HepG2 (cell line): ENCODE measurements at regions not wholly inside any gene's neighbourhood (a gene's known extent, or its start where the extent isn't known, plus 50 kb on each side); places are given as distances from the start of the nearest gene placed in this dataset.

Experiments
- ATAC-seq: fragments of 200-7000 bp; cut with Tn5 transposase; 3 replicates; pipeline ENCODE4 v1.9.1; 2020; ENCODE audit warnings: mild to moderate bottlenecking, moderate library complexity
- BruUV-seq: library from RNA; stranded (reverse); fragments of 400-500 nt; replicated peaks from 2 replicates; lab custom pipeline; 2021; lab: Mats Ljungman, UMichigan
- CTCF ChIA-PET: fragments of 300-600 bp; formaldehyde crosslinking; extraction: SDS; loops from one replicate; lab custom pipeline; 2021; ENCODE audit warnings: low total read pairs, inconsistent platforms, low intra/inter-chr PET ratio; lab: Yijun Ruan, JAX
- POLR2A ChIA-PET: fragments of 350-600 bp; sonication (Branson Sonifier 250); formaldehyde crosslinking; loops from one replicate; lab custom pipeline; 2020; ENCODE audit warnings: antibody characterized with exemption, inconsistent platforms; lab: Yijun Ruan, JAX
- DNase-seq: peaks from one replicate; pipeline ENCODE4 v3.0.0-alpha.2; 2015; ENCODE audit warnings: low spot score
- FAIRE-seq: peaks from 3 replicates; lab custom pipeline; 2011; peaks lifted over from hg19 to GRCh38; lab: Jason Lieb, UNC
- H2AFZ ChIP-seq: one replicate; pipeline ENCODE4 v1.6.1; 2011; ENCODE audit warnings: low read length, inconsistent platforms
- H3K27ac ChIP-seq: fragments of 300-600 bp; 3 replicates; pipeline ENCODE4 v1.8.0; 2011; ENCODE audit warnings: mixed run types, mild to moderate bottlenecking, mixed read lengths, low read length, inconsistent platforms; ENCODE audit not compliant: insufficient read depth; ENCODE audit errors: extremely low read length
- H3K27me3 ChIP-seq, 2 experiments: fragments of 200-600 bp in 1 of 2; 2 replicates in 1 of 2; 3 replicates in 1 of 2; pipeline versions ENCODE4 v1.6.0 to v1.8.0; 2011; ENCODE audit warnings: low read length in 2 of 2, mild to moderate bottlenecking in 2 of 2, moderate library complexity in 2 of 2, inconsistent platforms in 1 of 2; ENCODE audit not compliant: insufficient read depth in 2 of 2, control insufficient read depth in 1 of 2
- H3K36me3 ChIP-seq, 2 experiments: fragments of 200-600 bp in 1 of 2; replicated peaks in 1 of 2; 2 replicates in 1 of 2; 3 replicates in 1 of 2; pipeline versions ENCODE4 v1.5.1 to v1.8.0; 2011; ENCODE audit warnings: low read length in 2 of 2, inconsistent platforms in 1 of 2; ENCODE audit not compliant: insufficient read depth in 2 of 2, control insufficient read depth in 1 of 2
- H3K4me1 ChIP-seq: 2 replicates; pipeline ENCODE4 v1.5.1; 2012; ENCODE audit warnings: low read length, inconsistent platforms; ENCODE audit not compliant: insufficient read depth
- H3K4me2 ChIP-seq: 2 replicates; pipeline ENCODE4 v1.6.0; 2011; ENCODE audit warnings: low read depth, low read length, inconsistent platforms
- H3K4me3 ChIP-seq, 3 experiments: fragments of 200-600 bp in 1 of 3; sonication (generic), shearing (Covaris generic) in 1 of 3; replicated peaks in 1 of 3; 2 replicates each; pipeline ENCODE4 v1.5.1; 2011 to 2016; ENCODE audit warnings: low read length in 3 of 3, inconsistent platforms in 2 of 3, low read depth in 2 of 3, mild to moderate bottlenecking in 2 of 3, control low read depth in 1 of 3, mixed read lengths in 1 of 3; ENCODE audit not compliant: insufficient read depth in 1 of 3
- H3K79me2 ChIP-seq: one replicate; pipeline ENCODE4 v1.6.1; 2011; ENCODE audit warnings: low read length, inconsistent platforms; ENCODE audit not compliant: insufficient read depth
- H3K9ac ChIP-seq: 2 replicates; pipeline ENCODE4 v1.6.0; 2011; ENCODE audit warnings: mild to moderate bottlenecking, low read depth, low read length, inconsistent platforms; ENCODE audit not compliant: insufficient read depth
- H3K9me3 ChIP-seq: 2 replicates; pipeline ENCODE4 v1.5.1; 2012; ENCODE audit warnings: mild to moderate bottlenecking, low read length
- H4K20me1 ChIP-seq: 2 replicates; pipeline ENCODE4 v1.6.0; 2011; ENCODE audit warnings: inconsistent platforms, mild to moderate bottlenecking, low read length, moderate library complexity; ENCODE audit not compliant: insufficient read depth
- ADNP ChIP-seq: sonication (generic); formaldehyde crosslinking; IDR thresholded peaks from 2 replicates; pipeline ENCODE4 v1.4.0; 2020; ENCODE audit warnings: missing genetic modification reagents
- EED ChIP-seq: sonication (generic); formaldehyde crosslinking; IDR thresholded peaks from 2 replicates; pipeline ENCODE4 v1.5.0; 2020; ENCODE audit warnings: mild to moderate bottlenecking, missing genetic modification reagents
- NKX3-1 ChIP-seq: sonication (generic); formaldehyde crosslinking; IDR thresholded peaks from 2 replicates; pipeline ENCODE4 v1.5.0; 2020; ENCODE audit warnings: missing genetic modification reagents
- RAD21 ChIP-seq: fragments of 450-650 bp; formaldehyde crosslinking; IDR thresholded peaks from 2 replicates; pipeline ENCODE4 v1.5.0; 2020; ENCODE audit warnings: mild to moderate bottlenecking
- REXO4 ChIP-seq: sonication (generic); formaldehyde crosslinking; IDR thresholded peaks from 2 replicates; pipeline ENCODE4 v1.8.0; 2022; ENCODE audit warnings: missing genetic modification reagents, mild to moderate bottlenecking, borderline replicate concordance
- SMC3 ChIP-seq: IDR thresholded peaks from 2 replicates; pipeline ENCODE4 v1.6.1; 2011; ENCODE audit warnings: low read length, improper control_type of control experiment
- SOX6 ChIP-seq, 2 experiments: fragments of 450-650 bp in 1 of 2; sonication (generic) in 1 of 2; formaldehyde crosslinking in 1 of 2; IDR thresholded peaks; 2 replicates each; pipeline versions ENCODE4 v1.4.0 to v1.6.1; 2017 to 2020; ENCODE audit warnings: antibody characterized with exemption in 1 of 2, mild to moderate bottlenecking in 1 of 2, missing genetic modification reagents in 1 of 2
- SP2 ChIP-seq: sonication (generic); formaldehyde crosslinking; IDR thresholded peaks from 2 replicates; pipeline ENCODE4 v1.5.1; 2020; ENCODE audit warnings: mild to moderate bottlenecking, missing genetic modification reagents
- SYNCRIP ChIP-seq: fragments of 200-400 bp; formaldehyde crosslinking; IDR thresholded peaks from 2 replicates; pipeline ENCODE4 v1.6.1; 2018; ENCODE audit warnings: mild to moderate bottlenecking, low read depth, low read length; ENCODE audit not compliant: insufficient read depth
- ZKSCAN8 ChIP-seq: IDR thresholded peaks from 2 replicates; pipeline ENCODE4 v1.6.1; 2016; ENCODE audit warnings: borderline replicate concordance, missing genetic modification reagents, missing compliant biosample characterization
- ZNF234 ChIP-seq: sonication (generic); formaldehyde crosslinking; conservative IDR thresholded peaks from 2 replicates; pipeline ENCODE4 v1.5.1; 2020; ENCODE audit warnings: mild to moderate bottlenecking, missing genetic modification reagents
- ZNF264 ChIP-seq: sonication (generic); formaldehyde crosslinking; IDR thresholded peaks from 2 replicates; pipeline ENCODE4 v1.4.0; 2020; ENCODE audit warnings: missing genetic modification reagents
- ZNF296 ChIP-seq: sonication (generic); formaldehyde crosslinking; conservative IDR thresholded peaks from 2 replicates; pipeline ENCODE4 v1.5.0; 2020; ENCODE audit warnings: mild to moderate bottlenecking, missing genetic modification reagents
- WGBS: methylation state at CpG from one replicate; pipeline ENCODE4 v1.1.6; 2017; ENCODE audit warnings: low lambda C conversion rate; 5-methylcytosine and 5-hydroxymethylcytosine counted together
- in situ Hi-C: cut with HindIII; loops from 2 replicates; pipeline ENCODE4 v1.10.0; 2017; ENCODE audit warnings: low pct_unique_long_range_greater_than_20kb; ENCODE audit not compliant: extremely low pct_ligation_motif_present
- intact Hi-C: fragments of 100-400 bp; cut with micrococcal nuclease; formaldehyde crosslinking; loops from one replicate; pipeline ENCODE4 v1.10.0; 2022; ENCODE audit not compliant: unreplicated experiment
- TF ChIP-seq, protein P1 (sequence below): IDR thresholded peaks from 2 replicates; pipeline ENCODE4 v1.6.1; 2016; ENCODE audit warnings: low read depth
- TF ChIP-seq, protein P2 (sequence below): sonication (generic); formaldehyde crosslinking; IDR thresholded peaks from 2 replicates; pipeline ENCODE4 v1.5.1; 2020; ENCODE audit warnings: mild to moderate bottlenecking, missing genetic modification reagents, moderate library complexity
- TF ChIP-seq, protein P3 (sequence below), 2 experiments: IDR thresholded peaks; 2 replicates each; pipeline ENCODE4 v1.6.1; 2011 to 2012; ENCODE audit warnings: low read length in 2 of 2, borderline replicate concordance in 1 of 2, low read depth in 1 of 2, mild to moderate bottlenecking in 1 of 2, moderate library complexity in 1 of 2

DNA sequence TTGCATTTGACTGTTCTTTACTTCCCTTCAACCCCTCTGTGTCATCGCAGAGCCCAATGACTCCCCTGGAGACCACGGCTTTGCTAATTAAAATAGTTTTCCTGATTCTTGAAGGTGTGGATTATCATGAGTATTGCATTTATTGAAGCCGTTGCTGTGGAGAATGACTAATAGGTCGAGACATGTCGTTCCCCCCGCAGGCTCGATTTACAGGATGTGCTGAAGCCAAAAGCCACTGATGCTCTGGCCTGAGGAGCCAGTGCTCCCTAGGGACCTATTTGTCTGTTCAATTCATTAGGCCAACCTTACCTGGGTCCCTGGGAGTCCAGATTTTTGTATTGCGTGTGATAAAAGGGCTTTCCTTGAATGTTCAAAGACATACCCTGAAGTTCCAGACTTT is 102.3 kb downstream of the NPTX2 start (continued):
- TF ChIP-seq SP2 (CRISPR knock-in tag): no peak
- TF ChIP-seq, protein P1, sequence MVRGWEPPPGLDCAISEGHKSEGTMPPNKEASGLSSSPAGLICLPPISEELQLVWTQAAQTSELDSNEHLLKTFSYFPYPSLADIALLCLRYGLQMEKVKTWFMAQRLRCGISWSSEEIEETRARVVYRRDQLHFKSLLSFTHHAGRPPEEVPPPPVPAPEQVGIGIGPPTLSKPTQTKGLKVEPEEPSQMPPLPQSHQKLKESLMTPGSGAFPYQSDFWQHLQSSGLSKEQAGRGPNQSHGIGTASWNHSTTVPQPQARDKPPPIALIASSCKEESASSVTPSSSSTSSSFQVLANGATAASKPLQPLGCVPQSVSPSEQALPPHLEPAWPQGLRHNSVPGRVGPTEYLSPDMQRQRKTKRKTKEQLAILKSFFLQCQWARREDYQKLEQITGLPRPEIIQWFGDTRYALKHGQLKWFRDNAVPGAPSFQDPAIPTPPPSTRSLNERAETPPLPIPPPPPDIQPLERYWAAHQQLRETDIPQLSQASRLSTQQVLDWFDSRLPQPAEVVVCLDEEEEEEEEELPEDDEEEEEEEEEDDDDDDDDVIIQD: no peak
- no peak for TF ChIP-seq RAD21

DNA sequence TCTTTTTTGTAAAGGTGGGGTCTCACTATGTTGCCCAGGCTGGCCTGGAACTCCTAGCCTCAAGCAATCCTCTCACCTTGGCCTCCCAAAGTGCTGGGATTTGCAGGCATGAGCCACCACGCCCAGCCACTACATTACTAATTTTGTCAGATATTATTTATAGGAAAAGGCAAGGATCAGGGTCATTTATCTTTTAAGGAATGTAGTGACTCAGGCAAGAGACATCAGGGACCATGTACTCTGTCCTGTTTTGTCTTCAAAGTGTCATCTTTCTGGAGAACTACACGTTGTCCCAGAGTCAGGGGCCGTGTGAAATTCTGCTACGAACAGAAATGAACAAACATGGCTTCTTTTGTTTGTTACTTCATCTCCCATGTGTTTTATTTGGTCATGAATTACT is 105.3 kb downstream of the NPTX2 start:
- Histone ChIP-seq H4K20me1 (no peaks in the 10 kb centered on the region), H3K27me3 (peaks cover 2 to 3% of the 10 kb centered on the region in 2 experiments; a peak in 3 of 5 replicates), H3K79me2 (no peaks in the 10 kb centered on the region), H2AFZ (no peak overlapping the region), H3K4me2 (no peak overlapping the region), H3K9me3 (no peaks in the 10 kb centered on the region), H3K4me1 (no peaks in the 10 kb centered on the region), H3K27ac (no peak overlapping the region), H3K36me3 (no peaks in the 10 kb centered on the region), H3K4me3 (no peak overlapping the region), H3K9ac (no peak overlapping the region)
- 4% methylated on average over 4 of the region's 4 CpGs for WGBS
- DNase-seq: no peak
- in situ Hi-C loops (no loop called here), intact Hi-C loops (no loop called here)
- no peak for FAIRE-seq
- ATAC-seq: no peak
- ChIA-PET CTCF (no interaction called here), POLR2A (no interaction called here)
- no TSS peak for BruUV-seq
- no peak for TF ChIP-seq REXO4 (CRISPR knock-in tag)
- TF ChIP-seq ZKSCAN8 (CRISPR knock-in tag): no peak
- TF ChIP-seq, protein P2, sequence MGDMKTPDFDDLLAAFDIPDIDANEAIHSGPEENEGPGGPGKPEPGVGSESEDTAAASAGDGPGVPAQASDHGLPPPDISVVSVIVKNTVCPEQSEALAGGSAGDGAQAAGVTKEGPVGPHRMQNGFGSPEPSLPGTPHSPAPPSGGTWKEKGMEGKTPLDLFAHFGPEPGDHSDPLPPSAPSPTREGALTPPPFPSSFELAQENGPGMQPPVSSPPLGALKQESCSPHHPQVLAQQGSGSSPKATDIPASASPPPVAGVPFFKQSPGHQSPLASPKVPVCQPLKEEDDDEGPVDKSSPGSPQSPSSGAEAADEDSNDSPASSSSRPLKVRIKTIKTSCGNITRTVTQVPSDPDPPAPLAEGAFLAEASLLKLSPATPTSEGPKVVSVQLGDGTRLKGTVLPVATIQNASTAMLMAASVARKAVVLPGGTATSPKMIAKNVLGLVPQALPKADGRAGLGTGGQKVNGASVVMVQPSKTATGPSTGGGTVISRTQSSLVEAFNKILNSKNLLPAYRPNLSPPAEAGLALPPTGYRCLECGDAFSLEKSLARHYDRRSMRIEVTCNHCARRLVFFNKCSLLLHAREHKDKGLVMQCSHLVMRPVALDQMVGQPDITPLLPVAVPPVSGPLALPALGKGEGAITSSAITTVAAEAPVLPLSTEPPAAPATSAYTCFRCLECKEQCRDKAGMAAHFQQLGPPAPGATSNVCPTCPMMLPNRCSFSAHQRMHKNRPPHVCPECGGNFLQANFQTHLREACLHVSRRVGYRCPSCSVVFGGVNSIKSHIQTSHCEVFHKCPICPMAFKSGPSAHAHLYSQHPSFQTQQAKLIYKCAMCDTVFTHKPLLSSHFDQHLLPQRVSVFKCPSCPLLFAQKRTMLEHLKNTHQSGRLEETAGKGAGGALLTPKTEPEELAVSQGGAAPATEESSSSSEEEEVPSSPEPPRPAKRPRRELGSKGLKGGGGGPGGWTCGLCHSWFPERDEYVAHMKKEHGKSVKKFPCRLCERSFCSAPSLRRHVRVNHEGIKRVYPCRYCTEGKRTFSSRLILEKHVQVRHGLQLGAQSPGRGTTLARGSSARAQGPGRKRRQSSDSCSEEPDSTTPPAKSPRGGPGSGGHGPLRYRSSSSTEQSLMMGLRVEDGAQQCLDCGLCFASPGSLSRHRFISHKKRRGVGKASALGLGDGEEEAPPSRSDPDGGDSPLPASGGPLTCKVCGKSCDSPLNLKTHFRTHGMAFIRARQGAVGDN: no peak
- TF ChIP-seq ZNF264 (CRISPR knock-in tag): no peak
- no peak for TF ChIP-seq ZNF234 (CRISPR knock-in tag)
- TF ChIP-seq NKX3-1 (CRISPR knock-in tag): no peak
- no peak for TF ChIP-seq ZNF296 (CRISPR knock-in tag)
- TF ChIP-seq, protein P3, sequence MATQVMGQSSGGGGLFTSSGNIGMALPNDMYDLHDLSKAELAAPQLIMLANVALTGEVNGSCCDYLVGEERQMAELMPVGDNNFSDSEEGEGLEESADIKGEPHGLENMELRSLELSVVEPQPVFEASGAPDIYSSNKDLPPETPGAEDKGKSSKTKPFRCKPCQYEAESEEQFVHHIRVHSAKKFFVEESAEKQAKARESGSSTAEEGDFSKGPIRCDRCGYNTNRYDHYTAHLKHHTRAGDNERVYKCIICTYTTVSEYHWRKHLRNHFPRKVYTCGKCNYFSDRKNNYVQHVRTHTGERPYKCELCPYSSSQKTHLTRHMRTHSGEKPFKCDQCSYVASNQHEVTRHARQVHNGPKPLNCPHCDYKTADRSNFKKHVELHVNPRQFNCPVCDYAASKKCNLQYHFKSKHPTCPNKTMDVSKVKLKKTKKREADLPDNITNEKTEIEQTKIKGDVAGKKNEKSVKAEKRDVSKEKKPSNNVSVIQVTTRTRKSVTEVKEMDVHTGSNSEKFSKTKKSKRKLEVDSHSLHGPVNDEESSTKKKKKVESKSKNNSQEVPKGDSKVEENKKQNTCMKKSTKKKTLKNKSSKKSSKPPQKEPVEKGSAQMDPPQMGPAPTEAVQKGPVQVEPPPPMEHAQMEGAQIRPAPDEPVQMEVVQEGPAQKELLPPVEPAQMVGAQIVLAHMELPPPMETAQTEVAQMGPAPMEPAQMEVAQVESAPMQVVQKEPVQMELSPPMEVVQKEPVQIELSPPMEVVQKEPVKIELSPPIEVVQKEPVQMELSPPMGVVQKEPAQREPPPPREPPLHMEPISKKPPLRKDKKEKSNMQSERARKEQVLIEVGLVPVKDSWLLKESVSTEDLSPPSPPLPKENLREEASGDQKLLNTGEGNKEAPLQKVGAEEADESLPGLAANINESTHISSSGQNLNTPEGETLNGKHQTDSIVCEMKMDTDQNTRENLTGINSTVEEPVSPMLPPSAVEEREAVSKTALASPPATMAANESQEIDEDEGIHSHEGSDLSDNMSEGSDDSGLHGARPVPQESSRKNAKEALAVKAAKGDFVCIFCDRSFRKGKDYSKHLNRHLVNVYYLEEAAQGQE (IDR thresholded peaks at IDR 0.05; ENCODE audit: borderline replicate concordance in 1 of 2, low read depth in 1 of 2, low read length in 2 of 2): no peak
- no peak for TF ChIP-seq SMC3
- TF ChIP-seq EED: no peak
- TF ChIP-seq ADNP (CRISPR knock-in tag): no peak
- TF ChIP-seq SOX6 (IDR thresholded peaks at IDR 0.05): no peak
- no peak for TF ChIP-seq SOX6 (CRISPR knock-in tag; IDR thresholded peaks at IDR 0.05)
- no peak for TF ChIP-seq SYNCRIP
